GM12864 (cell line): ENCODE measurements at regions not wholly inside any gene's neighbourhood (a gene's known extent, or its start where the extent isn't known, plus 50 kb on each side); places are given as distances from the start of the nearest gene placed in this dataset.

Experiments
- DNase-seq: peaks from one replicate; pipeline ENCODE4 v3.0.0-alpha.2; 2011; ENCODE audit warnings: low read depth
- H3K4me3 ChIP-seq: 2 replicates; pipeline ENCODE4 v1.5.1; 2011; ENCODE audit warnings: mild to moderate bottlenecking, low read depth, low read length, control low read depth
- TF ChIP-seq, protein P1 (sequence below): IDR thresholded peaks from 2 replicates; pipeline ENCODE4 v1.5.1; 2011; ENCODE audit warnings: low read depth, mild to moderate bottlenecking, moderate library complexity, low read length, control low read depth, inconsistent platforms; ENCODE audit errors: missing control alignments

DNA sequence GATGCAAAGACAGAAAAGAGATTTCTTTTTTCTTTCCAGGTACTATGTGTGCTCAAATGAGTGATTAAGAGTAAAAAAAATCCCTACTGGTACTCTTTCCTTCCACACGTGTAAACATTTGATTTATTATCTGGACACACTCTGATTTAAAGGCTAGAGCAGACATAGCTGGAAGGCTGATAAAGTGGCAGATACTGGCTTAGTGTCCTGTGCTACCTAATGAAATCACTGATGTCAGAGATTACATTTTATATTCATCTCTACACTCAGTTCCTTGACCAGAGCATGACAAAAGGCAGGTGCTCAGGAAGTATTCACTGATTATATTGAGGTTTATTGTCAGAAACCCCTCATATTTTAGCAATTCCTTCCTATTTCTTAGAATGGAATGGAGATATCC, 136.6 kb upstream of the SLC38A2 start:
- no peak overlapping the region for H3K4me3 ChIP-seq
- DNase-seq = no peak
- TF ChIP-seq, protein P1, sequence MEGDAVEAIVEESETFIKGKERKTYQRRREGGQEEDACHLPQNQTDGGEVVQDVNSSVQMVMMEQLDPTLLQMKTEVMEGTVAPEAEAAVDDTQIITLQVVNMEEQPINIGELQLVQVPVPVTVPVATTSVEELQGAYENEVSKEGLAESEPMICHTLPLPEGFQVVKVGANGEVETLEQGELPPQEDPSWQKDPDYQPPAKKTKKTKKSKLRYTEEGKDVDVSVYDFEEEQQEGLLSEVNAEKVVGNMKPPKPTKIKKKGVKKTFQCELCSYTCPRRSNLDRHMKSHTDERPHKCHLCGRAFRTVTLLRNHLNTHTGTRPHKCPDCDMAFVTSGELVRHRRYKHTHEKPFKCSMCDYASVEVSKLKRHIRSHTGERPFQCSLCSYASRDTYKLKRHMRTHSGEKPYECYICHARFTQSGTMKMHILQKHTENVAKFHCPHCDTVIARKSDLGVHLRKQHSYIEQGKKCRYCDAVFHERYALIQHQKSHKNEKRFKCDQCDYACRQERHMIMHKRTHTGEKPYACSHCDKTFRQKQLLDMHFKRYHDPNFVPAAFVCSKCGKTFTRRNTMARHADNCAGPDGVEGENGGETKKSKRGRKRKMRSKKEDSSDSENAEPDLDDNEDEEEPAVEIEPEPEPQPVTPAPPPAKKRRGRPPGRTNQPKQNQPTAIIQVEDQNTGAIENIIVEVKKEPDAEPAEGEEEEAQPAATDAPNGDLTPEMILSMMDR = no peak

DNA sequence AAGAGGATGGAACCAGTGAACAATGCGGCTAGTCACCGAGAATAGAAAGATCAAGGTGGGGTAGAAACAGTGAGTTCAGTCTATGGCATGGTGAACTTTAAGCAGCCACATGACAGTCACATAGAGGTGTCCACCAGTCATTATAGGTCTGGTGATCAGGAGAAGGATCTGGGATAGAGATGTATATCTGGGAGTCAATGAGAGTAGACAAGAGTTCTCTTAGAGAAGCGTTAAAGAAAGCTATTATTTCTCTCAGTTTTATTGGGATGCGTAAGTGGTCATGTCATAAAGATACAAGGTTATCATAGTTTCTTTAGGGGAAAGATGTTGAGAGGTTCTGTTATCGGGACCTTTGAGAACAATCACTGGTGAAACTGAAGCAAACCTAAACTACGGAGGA, 136.1 kb upstream of the SLC38A2 start:
- no peak overlapping the region for H3K4me3 ChIP-seq
- no peak for DNase-seq
- TF ChIP-seq, protein P1 = no peak

DNA sequence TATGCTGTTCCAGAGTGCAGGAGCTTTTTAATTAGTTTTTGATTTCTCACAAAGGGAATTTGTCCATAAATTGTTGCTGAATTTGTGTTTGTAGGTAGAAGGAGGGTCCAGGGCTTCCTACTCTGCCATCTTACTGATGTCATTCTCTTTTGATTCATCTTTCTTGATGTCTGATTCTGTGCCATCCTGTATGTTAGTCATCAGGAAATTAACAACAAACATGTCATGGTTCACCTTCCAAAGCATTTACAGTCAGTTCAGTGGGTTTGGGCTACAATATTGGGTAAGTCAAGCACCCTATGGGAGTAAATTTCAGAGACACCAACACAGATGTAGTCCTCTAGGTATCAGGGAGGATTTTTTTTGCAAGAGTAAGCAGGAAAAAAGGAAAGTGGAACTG, 135.2 kb upstream of the SLC38A2 start:
- H3K4me3 ChIP-seq = no peak overlapping the region
- DNase-seq = no peak
- TF ChIP-seq, protein P1 = no peak

DNA sequence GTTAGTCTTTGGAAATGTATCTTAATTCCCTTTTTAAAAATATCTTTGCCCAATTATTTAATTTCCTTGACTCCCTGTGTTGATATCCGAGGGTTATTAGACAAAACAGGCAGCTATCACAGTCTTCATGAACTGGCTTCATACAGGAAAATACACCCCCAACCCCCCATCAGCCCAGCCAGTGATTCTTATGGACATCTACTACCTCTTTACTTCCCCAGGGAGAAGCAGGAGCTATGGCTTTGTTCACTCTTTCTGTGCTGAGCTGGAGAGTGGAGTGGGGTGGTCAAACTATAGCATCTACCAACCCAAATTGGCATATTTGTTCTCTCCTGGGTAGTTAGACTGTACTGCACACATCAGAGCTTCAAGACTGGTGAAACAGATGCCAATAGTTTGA, 134.4 kb upstream of the SLC38A2 start:
- H3K4me3 ChIP-seq = no peak overlapping the region
- DNase-seq = no peak
- TF ChIP-seq, protein P1 = no peak

DNA sequence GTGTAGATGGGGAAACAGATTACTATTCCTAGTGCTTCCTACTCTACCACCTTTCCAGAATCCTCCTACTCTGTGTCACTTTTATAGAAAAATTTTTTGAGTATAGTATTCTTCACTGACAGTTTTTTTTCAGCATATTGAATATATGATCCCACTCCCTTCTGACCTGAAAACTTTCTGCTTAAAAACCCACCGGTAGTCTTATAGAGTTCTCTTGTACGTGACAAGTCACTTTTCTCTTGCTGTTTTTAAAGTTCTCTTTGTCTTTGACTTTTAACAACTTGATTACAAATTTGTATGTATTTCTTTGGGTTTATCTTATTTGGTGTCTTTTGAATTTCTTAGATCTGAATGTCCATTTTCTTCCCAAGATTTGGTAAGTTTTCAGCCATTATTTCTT, 133.6 kb upstream of the SLC38A2 start:
- DNase-seq = no peak
- TF ChIP-seq, protein P1 = no peak
- no peak overlapping the region for H3K4me3 ChIP-seq

DNA sequence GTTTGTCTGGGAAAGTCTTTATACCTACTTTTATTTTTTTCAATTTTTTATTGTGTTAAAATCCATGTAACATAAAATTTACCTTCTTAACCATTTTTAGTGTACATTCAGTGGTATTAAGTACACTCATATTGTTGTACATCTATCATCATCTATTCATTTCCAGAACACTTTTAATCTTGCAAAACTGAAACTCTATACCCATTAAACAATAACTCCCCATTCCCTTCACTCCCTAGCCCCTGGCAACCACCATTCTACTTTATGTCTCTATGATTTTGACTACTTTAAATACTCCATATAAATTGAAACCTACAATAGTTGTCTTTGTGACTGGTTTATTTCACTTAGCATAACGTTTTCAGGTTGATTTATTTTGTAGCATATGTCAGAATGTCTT, 131.9 kb upstream of the SLC38A2 start:
- no peak overlapping the region for H3K4me3 ChIP-seq
- no peak for DNase-seq
- TF ChIP-seq, protein P1 = no peak

DNA sequence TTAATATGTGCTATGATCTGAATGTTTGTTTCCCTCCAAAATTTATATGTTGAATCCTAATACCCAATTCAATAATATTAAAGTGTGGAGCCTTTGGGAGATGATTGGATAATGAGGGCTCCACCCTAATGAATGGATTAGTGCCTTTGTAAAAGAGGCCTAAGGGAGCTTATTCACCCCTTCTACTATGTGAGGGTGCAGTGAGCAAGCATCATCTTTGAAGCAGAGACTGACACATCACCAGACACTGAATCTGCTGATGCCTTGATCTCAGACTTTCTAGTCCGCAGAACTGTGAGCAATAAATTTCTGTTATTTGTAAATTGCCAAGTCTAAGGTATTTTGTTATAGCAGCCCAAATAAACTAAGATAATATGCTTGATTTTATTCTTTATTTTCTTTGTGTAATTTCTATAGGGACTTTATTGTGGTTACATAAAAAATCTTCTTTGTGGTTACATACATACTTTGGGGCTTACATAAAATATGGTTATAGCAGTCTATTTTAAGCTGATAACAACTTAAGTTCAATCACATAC, 131.1 kb upstream of the SLC38A2 start:
- DNase-seq = no peak
- TF ChIP-seq, protein P1 = no peak
- no peak overlapping the region for H3K4me3 ChIP-seq
